Left renal cortex interstitium (tissue), 4 donors: ENCODE measurements at regions not wholly inside any gene's neighbourhood (a gene's known extent, or its start where the extent isn't known, plus 50 kb on each side); places are given as distances from the start of the nearest gene placed in this dataset.
"Not testable (repeated sequence)": the region's sequence is repeated elsewhere in the genome, so short reads cannot be mapped to it uniquely, and the experiment has no call there.

ENCODE experiments used
- DNase-seq, 4 donors: peaks; one replicate each; pipeline ENCODE4 v3.0.0-alpha.2; 2013; ENCODE audit warnings: low read depth in 4 of 4, low spot score in 2 of 4, missing footprints in 1 of 4

DNA sequence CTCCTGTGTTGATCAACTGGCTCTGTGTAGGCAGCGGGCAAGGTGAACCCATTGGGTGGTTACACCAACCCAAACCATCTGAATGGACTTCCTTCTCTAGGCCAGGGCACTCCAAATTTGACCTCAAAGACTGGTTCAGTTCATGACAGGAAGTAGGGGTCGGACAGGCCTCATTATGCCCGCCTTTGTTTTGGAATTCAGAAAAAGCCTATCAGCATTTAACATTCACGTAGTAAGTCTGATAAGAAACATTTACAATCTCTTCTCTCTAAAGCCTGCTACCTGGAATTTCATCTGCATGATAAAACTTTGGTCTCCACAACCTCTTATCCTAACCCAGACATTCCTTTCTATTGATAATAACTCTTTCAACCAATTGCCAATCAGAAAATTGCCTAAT is 97.1 kb upstream of the ETV3 start:
- no peak for DNase-seq

DNA sequence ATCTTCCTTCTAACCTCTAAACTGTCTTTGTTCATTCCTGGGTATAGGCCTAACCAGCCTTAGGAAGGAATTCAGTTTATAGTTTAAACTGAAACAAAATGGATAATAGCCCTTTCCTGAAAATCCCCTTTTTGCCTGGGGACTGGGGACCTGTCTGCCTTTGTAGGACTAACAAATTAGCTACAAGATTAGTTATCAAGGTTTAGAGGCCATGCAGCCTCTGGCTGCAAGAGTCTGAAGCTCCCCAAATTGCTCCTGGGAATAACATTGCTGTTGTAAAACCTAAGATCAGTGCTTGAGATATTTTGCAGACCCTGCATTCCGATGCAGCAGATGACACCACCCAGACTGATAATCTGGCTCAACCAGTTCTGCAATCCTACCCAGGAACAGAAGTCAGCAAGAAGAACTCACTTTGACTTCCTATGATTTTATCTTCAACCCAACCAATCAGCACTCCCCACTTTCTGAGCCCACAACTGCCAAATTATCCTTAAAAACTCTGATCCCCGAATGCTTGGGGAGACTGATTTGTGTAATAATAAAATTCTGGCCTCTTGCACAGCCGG is 96.6 kb upstream of the ETV3 start:
- DNase-seq: no peak

DNA sequence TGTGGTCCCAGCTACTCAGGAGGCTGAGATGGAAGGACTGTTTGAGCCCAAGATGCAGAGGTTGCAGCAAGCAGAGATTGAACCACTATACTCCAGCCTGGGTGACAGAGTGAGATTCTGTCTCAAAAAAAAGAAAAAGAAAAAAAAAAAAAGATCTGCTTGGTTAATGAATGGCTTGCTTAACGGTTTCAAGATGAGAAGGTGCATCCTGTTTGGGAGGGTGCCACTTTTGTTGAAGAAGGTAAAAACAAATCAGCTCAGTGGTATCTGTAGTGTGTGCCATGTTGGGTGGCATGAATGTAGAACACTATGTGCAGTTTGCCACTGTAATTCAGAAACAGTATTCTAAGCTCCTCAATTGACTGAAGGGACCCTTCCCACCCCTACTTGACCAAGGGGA is 94.9 kb upstream of the ETV3 start:
- no peak for DNase-seq

DNA sequence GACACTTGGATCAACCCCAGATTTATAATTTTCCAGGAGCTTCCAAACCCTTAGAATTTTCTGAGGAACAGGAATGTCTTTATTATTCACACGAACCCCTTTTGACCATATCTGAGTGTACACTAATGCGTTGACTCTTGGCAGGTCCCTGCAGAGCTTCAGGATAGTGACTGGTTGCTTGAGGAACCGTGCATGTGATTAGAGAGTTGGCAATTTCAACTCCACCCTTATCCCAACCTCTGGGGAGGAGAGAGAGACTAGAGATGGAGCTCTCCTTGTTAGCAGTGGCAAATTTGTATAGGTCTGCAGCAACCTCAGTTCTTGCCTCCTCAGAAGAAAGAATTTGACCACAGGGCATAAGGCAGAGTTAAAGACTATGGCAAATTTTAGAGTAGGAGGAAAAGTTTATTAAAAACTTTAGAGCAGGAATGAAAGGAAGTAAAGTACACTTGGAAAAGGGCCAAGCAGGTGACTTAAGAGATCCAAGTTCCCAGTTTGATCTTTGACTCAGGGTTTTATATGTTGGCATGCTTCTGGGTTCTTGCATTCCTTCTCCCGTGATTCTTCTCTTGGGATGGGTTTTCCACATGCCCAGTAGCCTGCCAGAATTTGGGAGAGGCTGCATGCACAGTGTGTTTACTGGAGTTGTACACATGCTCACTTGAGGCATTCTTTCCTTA is 93.8 kb upstream of the ETV3 start:
- no peak for DNase-seq

DNA sequence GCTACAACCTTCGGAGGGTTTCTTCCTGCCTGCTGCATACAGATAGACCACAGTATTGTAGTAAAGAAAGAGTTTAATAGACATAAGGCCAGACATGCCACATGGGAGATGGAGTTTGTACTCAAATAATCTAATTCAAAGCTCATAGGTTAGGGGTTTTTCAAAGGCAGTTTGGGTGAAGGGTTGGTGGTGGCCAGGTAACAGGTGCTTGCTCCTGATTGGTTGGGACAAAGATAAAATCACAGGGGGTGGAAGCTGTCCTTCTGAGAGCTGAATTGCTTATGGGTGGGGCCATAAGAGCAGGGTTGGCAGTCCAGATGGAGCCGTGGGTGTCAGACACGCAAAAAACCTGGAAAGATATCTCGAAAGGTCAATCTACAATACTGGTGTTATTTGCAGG is 92.3 kb upstream of the ETV3 start:
- DNase-seq: no peak

DNA sequence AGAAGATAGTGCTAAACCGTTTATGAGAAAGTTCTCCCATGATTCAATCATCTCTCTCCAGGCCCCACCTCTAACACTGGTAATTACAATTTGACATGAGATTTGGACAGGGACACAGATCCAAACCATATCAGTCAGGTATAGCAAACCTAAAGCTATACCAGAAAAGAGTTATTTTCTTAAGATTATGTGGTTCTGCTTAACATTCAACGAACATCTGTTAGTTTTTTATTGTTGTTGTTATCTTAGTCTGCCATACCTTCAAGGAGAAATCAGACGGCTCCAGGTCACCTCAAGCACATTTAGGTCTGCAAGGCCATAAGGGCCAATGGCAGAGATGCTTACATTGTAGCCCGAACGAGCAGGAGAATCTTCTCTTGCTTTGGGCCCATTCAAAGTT is 89.5 kb upstream of the ETV3 start:
- DNase-seq: no peak

DNA sequence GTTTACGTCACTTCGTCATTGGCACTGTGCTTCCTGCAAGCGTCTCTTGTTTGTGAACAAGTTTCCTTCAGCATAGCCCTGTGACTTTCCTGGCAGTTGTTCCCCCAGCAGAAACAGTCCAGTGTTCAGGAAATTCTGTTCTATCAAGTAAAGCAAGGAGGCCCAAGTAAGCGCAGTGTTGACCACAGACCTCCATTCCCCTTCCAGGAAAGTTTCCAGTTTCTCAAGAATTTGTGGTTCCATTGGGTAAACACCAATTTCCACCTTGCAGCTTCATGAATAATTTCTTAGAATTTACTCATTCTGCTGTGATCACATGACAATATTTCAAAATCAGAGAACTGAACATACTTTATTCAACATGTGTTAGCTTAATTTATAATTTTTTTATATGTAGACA is 88.5 kb upstream of the ETV3 start:
- DNase-seq: no peak

DNA sequence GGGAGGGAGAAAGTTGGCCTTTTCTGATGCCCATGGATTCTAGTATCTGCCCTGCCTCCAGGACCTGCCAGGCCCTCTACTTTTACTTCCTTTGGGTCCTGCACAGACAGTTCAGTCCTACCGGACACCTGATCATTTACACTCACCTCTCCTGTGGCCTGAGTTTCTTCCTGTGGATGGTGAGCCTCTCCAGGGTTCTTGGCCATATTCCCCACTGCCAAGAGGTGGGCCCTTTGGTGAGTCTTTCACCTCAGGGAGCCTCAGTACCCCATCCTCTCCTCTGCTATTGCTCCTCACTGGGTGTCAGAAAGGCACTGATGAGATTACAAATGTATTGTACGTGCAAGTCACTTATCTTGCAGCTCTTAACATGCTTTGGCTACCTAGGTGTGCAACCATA is 81.4 kb upstream of the ETV3 start:
- DNase-seq: no peak

DNA sequence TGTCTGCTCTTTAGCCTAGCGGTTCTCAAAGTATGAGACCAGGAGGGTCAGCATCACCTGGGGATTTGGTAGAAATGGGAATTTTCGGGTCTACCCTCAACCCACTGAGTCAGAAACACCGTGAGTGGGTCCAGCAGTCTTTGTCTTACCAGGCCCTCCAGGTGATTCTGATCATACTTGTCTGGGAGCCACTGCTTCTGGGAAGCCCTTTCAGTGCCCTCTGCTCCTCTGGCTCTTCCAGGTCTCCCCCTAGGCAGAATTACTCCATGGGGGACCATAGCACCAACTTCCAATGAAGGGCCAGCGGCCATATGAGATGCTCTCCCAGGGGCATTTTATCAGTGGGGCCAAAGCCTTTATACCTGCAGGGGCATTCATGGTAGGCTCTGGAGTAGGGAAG is 81.0 kb upstream of the ETV3 start:
- no peak for DNase-seq

DNA sequence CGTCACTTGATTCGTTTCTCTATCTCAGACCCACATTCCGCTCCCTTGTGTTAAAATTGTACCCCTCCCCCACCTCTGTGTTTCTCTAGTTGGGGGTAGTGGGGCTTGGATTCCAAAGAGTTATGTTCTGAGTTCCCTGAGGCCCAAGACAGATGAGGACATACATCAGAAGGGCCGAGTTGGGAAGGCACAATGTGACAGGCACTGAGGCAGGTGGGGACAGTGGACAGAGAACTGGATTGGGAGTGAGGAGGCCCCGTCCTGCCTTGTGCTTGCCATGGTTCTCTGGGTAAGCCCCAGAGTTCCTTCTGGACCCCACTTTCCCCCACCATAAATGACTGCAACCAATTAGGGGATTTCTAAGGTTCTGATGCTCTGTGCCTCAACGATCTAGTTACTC is 80.5 kb upstream of the ETV3 start:
- DNase-seq: no peak

DNA sequence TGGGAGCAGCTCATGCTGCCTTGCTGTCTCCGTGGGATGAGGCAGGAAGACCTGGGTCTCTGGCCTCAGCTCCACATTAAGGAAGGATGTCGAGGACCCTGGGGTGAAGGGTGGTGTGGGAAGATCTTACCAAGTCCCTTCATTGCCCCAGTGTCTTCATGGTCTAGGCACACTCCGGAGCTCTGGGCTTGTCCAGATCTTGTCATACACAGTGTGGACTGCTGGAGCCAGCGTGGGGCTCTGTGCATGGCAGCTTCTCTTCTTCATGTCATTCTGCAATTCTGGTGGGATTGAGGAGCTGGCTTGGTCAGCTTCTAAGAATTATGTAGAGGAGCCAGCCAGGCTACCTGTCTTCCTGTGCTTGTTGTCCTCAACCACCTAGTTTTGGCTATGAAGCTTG is 79.3 kb upstream of the ETV3 start:
- DNase-seq: no peak

DNA sequence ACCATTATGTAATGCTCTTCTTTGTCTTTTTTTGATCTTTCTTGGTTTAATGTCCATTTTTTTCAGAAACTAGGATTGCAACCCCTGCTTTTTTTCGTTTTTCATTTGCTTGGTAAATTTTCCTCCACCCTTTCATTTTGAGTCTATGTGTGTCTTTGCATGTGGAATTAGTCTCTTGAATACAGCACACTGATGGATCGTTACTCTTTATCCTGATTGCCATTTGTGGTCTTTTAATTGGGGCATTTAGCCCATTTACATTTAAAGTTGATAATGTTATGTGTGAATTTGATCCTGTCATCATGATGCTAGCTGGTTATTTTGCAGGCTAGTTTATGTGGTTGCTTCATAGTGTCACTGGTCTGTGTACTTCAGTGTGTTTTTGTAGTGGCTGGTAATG is 75.6 kb upstream of the ETV3 start:
- no peak for DNase-seq

DNA sequence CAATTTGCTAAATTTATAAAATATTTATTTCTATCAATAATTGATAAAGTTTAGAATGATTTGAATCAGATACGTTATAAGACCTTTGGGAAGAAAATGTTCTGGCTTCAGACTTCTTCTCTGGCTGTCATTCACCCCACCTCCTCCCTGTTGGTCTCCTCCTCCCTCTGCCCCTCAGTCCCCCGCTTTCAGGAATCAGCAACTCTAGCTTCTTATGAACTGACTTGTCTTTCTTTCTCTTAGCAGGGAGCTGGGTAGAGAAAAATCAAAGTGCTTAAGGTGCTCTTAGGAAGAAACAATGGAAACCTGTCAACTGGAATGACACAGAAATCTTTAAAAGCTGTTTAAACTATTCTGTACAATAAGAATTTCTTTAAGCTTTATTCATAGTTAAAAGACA is 71.3 kb upstream of the ETV3 start:
- no peak for DNase-seq

DNA sequence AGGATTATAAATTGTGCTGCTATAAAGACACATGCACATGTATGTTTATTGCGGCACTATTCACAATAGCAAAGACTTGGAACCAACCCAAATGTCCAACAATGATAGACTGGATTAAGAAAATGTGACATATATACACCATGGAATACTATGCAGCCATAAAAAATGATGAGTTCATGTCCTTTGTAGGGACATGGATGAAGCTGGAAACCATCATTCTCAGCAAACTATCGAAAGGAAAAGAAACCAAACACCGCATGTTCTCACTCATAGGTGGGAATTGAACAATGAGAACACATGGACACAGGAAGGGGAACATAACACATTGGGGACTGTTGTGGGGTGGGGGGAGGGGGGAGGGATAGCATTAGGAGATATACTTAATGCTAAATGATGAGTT is 67.8 kb upstream of the ETV3 start:
- not testable (repeated sequence) for DNase-seq

DNA sequence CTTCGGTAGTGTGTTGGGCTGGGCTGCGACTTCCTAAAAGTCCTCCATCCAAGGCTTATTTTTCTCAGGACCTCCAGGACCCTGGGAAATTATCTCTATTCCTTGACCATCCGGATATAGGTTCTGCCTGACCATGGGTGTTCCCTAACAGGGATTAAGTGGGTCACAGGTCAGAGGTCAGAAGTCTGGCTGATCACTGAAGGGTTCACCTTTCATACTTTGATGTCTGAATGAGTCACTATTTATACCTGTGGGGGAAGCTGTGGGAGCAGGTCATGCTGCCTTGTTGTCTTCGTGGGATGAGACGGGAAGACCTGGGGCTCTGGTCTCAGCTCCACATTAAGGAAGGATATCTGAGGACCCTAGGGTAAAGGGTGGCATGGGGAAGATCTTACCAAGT is 65.0 kb upstream of the ETV3 start:
- no peak for DNase-seq

DNA sequence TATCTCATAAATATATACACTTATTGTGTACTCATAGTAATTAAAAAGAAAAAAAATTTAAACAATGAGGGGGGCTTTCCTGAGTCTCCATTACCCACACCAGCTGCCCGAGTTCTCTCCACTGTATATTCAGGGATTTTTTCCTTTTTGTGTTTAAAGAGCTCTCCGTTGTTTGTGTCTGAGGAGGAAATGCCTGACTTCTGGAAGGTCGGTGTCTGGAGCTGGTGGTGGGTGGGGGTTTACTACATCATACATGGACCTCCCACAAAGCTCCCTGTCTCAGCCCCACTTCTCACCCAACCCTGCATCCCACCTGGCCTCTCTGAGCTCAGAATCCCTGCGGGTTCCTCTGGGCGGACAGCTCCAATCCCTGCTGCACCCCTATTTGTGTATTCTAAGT is 64.1 kb upstream of the ETV3 start:
- DNase-seq: no peak

DNA sequence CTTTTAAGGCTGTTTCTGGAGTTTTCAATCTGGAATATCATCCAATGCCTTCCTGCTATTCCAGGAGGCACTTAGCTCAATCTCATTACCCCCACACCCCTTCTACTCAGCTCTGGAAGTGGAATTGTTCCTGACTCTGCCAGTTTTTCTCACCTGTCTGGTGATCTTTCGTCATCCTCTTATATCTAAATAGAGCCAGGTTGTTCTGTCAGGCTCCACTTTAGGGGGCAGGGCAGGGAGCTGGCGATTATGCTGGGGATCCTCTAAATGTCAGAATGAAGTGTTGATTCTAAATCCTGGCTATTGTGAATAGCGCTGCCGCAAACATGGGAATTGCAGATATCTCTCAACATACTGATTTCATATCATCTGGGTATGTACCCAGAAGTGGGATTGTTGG is 63.6 kb upstream of the ETV3 start:
- DNase-seq: no peak

DNA sequence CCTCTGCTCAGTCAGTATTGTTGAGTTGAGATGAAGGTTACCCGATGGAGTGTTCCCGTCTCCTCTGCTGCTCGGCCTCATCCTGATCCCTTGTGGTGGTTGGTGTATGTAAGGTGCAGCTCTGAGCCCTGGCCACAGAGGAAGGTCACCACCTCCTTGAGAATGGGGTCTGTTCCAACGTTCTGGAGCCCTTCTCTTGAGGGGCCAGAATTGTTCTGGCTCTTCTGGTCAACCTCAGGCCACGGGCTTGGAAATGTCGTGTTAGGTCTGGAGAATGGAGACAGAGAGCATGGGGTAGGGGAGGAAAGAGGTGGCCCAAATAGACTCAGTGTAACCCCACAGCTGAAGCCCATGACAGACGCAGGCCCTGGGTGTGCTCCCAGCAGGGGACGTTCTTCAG is 62.3 kb upstream of the ETV3 start:
- no peak for DNase-seq

DNA sequence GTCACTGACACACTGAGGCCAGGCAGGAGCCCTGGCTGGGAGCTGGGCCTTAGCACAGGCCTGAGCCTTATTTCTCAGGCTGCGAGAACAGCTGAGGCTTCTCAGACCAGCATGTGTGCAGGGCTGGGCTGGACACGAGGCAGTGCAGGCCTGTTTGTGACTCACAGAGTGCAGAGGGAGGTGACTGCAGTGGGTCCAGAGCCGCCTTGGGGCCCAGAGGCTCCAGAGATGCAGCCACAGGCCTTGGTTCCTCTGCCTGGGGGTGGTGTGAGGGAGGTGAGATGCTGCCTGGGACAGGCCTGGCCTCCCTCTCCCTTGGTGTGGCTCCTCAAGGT is 61.2 kb upstream of the ETV3 start:
- no peak for DNase-seq

DNA sequence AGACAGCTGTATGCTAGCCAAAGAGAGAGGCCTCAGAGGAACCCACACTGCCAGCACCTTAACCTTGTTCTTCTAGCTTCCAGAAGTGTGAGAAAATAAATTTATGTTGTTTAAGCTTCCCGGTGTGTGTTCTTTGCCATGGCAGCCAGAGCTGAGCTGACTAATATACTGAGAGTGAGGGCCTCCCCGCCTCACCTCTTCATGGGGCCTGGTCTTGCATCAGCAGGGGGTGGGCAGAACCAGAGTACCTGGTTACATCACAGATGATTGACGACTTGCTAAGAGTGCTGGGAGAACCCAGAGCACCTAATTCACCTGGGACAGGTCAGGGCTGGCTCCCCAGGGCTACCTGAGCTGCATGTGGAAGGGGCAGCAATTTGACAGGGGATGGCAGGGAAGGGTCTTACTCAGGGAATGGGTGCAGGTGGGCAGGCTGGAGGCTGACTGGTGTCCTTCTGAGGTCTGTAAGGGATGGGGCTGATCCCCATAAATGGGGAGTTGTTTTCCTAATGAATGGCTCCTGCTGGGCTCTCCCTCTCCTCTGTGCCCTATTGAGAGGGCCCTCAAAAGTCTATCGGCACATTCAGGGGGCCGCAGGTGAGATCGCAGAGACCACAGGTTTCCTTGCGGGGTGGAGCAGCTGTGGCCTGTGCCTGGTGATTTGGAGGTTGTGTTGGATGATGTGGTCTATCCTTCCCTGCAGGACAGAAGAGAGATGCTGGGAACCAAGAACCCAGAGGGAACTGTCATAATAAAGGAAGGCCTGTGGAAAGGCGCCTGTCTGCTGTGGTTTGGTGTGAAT is 60.6 kb upstream of the ETV3 start:
- no peak for DNase-seq

DNA sequence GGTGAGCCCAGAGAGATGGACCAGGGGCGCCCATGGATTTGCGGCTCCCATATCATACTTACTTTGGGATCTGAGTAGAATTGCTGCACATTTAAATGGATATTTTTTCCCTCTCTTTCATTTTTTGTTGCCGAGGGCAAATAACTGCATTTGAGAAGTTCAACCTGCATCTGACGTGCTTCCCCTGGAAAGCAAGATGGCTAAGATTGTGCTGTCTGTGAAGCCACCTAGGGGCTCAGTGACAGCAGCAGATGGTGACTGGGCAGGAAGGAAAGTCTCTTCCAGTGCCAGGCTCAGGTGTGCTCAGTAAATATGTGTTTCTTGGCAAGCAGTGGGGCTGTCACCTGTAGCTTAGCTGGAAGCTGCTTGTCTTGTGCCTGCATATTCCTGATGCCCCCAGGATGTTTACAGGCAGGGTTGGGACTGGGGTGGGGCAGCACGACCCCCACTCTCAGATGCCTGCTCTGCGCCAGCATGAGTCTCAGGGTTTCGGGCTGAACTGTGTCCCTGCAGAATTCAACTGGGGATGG is 59.8 kb upstream of the ETV3 start:
- DNase-seq: no peak
